Endothelial cell of umbilical vein (primary cell): ENCODE measurements at regions not wholly inside any gene's neighbourhood (a gene's known extent, or its start where the extent isn't known, plus 50 kb on each side); places are given as distances from the start of the nearest gene placed in this dataset.

Experiments used
- BruUV-seq: library from RNA; stranded (reverse); fragments of 400-500 nt; replicated peaks from 2 replicates; lab custom pipeline; 2021; lab: Mats Ljungman, UMichigan
- CTCF ChIA-PET: fragments of 300-600, 350-600 bp; sonication (Branson Sonifier 250); formaldehyde crosslinking; loops from one replicate; lab custom pipeline; 2021; ENCODE audit warnings: antibody characterized with exemption, inconsistent platforms; lab: Charles Lee
- POLR2A ChIA-PET: fragments of 300-600, 350-600 bp; sonication (Branson Sonifier 250); formaldehyde crosslinking; loops from one replicate; lab custom pipeline; 2021; ENCODE audit warnings: antibody characterized with exemption, inconsistent platforms; lab: Charles Lee
- DNase-seq: peaks from one replicate; pipeline ENCODE4 v3.0.0-alpha.2; 2011; ENCODE audit warnings: low read depth, low spot score
- FAIRE-seq: peaks from 2 replicates; lab custom pipeline; 2011; peaks lifted over from hg19 to GRCh38; lab: Jason Lieb, UNC
- H2AFZ ChIP-seq: 2 replicates; pipeline ENCODE4 v1.6.0; 2012; ENCODE audit warnings: low read depth, low read length, control low read depth, inconsistent platforms
- H3K27ac ChIP-seq: 2 replicates; pipeline ENCODE4 v1.5.1; 2011; ENCODE audit warnings: low read depth, mild to moderate bottlenecking, control low read depth, low read length, moderate library complexity; ENCODE audit not compliant: insufficient read depth
- H3K27me3 ChIP-seq, 2 experiments: 2 replicates each; pipeline versions ENCODE4 v1.6.0 to v1.6.1; 2011; ENCODE audit warnings: low read length in 2 of 2, mixed read lengths in 1 of 2; ENCODE audit not compliant: control insufficient read depth in 2 of 2, insufficient read depth in 2 of 2
- H3K36me3 ChIP-seq, 2 experiments: 2 replicates in 1 of 2; 3 replicates in 1 of 2; pipeline ENCODE4 v1.5.1; 2011; ENCODE audit warnings: low read length in 2 of 2, mild to moderate bottlenecking in 1 of 2, moderate library complexity in 1 of 2; ENCODE audit not compliant: control insufficient read depth in 2 of 2, insufficient read depth in 2 of 2; ENCODE audit errors: extremely low read depth in 1 of 2
- H3K4me1 ChIP-seq: 3 replicates; pipeline ENCODE4 v1.5.1; 2011; ENCODE audit warnings: mild to moderate bottlenecking, low read length; ENCODE audit not compliant: control insufficient read depth, insufficient read depth; ENCODE audit errors: extremely low read depth
- H3K4me2 ChIP-seq: 2 replicates; pipeline ENCODE4 v1.6.1; 2011; ENCODE audit warnings: low read length, control low read depth, mixed read lengths; ENCODE audit not compliant: insufficient read depth
- H3K4me3 ChIP-seq, 3 experiments: fragments of 200-600 bp in 1 of 3; sonication (generic), shearing (Covaris generic) in 1 of 3; replicated peaks in 1 of 3; 2 replicates each; pipeline ENCODE4 v1.5.1; 2011 to 2016; ENCODE audit warnings: control low read depth in 3 of 3, low read length in 3 of 3, mild to moderate bottlenecking in 2 of 3, inconsistent platforms in 1 of 3, low read depth in 1 of 3, moderate library complexity in 1 of 3; ENCODE audit not compliant: insufficient read depth in 1 of 3
- H3K79me2 ChIP-seq: 2 replicates; pipeline ENCODE4 v1.6.0; 2012; ENCODE audit warnings: low read length, inconsistent platforms; ENCODE audit not compliant: control insufficient read depth, insufficient read depth
- H3K9ac ChIP-seq: replicated peaks from 2 replicates; pipeline ENCODE3; 2011; ENCODE audit warnings: low read length, control low read depth; ENCODE audit not compliant: insufficient read depth; ENCODE audit errors: extremely low read depth
- H3K9me1 ChIP-seq: replicated peaks from 3 replicates; pipeline ENCODE4 v1.6.0; 2011; ENCODE audit warnings: mild to moderate bottlenecking, low read length; ENCODE audit not compliant: control insufficient read depth, insufficient read depth; ENCODE audit errors: extremely low read depth
- H3K9me3 ChIP-seq: replicated peaks from 2 replicates; pipeline ENCODE4 v1.5.1; 2012; ENCODE audit warnings: low read length, inconsistent platforms; ENCODE audit not compliant: control insufficient read depth, insufficient read depth
- H4K20me1 ChIP-seq: replicated peaks from 2 replicates; pipeline ENCODE3; 2011; ENCODE audit warnings: mild to moderate bottlenecking, low read length; ENCODE audit not compliant: control insufficient read depth, insufficient read depth; ENCODE audit errors: extremely low read depth
- EZH2 ChIP-seq: IDR thresholded peaks from 2 replicates; pipeline ENCODE4 v1.6.1; 2012; ENCODE audit warnings: borderline replicate concordance, low read depth, mild to moderate bottlenecking, moderate library complexity, low read length, inconsistent platforms; ENCODE audit not compliant: severe bottlenecking
- FOS ChIP-seq: IDR thresholded peaks from 2 replicates; pipeline ENCODE4 v1.6.1; 2011; ENCODE audit warnings: mild to moderate bottlenecking, low read length, moderate library complexity, borderline replicate concordance; ENCODE audit not compliant: insufficient read depth
- GATA2 ChIP-seq: IDR thresholded peaks from 2 replicates; pipeline ENCODE4 v1.7.0; 2011; ENCODE audit warnings: low read depth, mild to moderate bottlenecking, moderate library complexity, mixed read lengths, low read length; ENCODE audit not compliant: insufficient read length, insufficient read depth
- JUN ChIP-seq: IDR thresholded peaks from 2 replicates; pipeline ENCODE4 v1.6.1; 2011; ENCODE audit warnings: borderline replicate concordance, low read depth; ENCODE audit not compliant: insufficient read length, insufficient read depth
- MYC ChIP-seq: IDR thresholded peaks from one replicate; pipeline ENCODE4 v1.6.1; 2011; ENCODE audit warnings: mild to moderate bottlenecking, low read depth, low read length
- POLR2A ChIP-seq: IDR thresholded peaks from 2 replicates; pipeline ENCODE4 v1.6.1; 2012; ENCODE audit warnings: low read depth, mild to moderate bottlenecking, control low read depth, low read length
- POLR2AphosphoS5 ChIP-seq: IDR thresholded peaks from 2 replicates; pipeline ENCODE4 v1.6.1; 2012; ENCODE audit warnings: low read depth, mild to moderate bottlenecking, control low read depth, low read length, moderate library complexity; ENCODE audit not compliant: insufficient read depth
- dilution Hi-C: fragments of 300-500 bp; cut with MboI; formaldehyde crosslinking; loops from one replicate; pipeline ENCODE4 v1.15.0; 2019; ENCODE audit warnings: low sequenced_read_pairs; ENCODE audit not compliant: extremely low pct_ligation_motif_present
- intact Hi-C: fragments of 100-400 bp; cut with micrococcal nuclease; formaldehyde crosslinking; loops from one replicate; pipeline ENCODE4 v1.10.0; 2022
- TF ChIP-seq, protein P1 (sequence below), 2 donors: IDR thresholded peaks; 1 replicate in 1 of 2; 2 replicates in 1 of 2; pipeline ENCODE4 v1.5.1; 2011; ENCODE audit warnings: low read length in 2 of 2, mild to moderate bottlenecking in 2 of 2, moderate library complexity in 2 of 2, control low read depth in 1 of 2, inconsistent platforms in 1 of 2, low read depth in 1 of 2; ENCODE audit not compliant: insufficient read depth in 1 of 2; ENCODE audit errors: extremely low read depth in 1 of 2
- TF ChIP-seq, protein P2 (sequence below): IDR thresholded peaks from 2 replicates; pipeline ENCODE4 v1.6.1; 2011; ENCODE audit not compliant: insufficient read depth, insufficient read length

DNA sequence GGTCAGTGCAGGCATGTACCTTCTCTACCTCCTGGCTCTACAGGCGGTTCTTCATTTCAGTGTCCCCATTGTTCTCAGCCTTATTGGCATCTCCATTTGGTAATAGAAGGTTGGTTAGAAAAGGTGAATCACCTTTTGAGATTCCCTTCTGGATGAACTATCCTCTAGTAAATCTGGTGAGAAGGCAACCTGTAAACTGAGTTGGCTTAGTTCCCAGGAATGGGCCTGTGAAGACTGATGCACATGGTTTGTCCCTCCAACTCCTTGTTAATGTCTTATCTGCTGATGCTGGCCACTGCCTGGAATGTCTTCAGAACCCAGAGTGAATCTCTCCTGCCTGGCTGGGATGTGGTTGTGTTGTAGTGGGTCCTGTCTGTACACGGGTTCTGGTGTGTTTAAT is 143.4 kb upstream of the WDR1 start:
- Histone ChIP-seq H3K79me2 (no peaks in the 10 kb centered on the region), H2AFZ (no peak overlapping the region), H3K4me1 (no peaks in the 10 kb centered on the region), H3K36me3 (no peaks in the 10 kb centered on the region), H3K27me3 (no peaks in the 10 kb centered on the region), H4K20me1 (no peaks in the 10 kb centered on the region), H3K9me3 (no peaks in the 10 kb centered on the region), H3K27ac (no peak overlapping the region), H3K4me2 (no peak overlapping the region), H3K9me1 (no peaks in the 10 kb centered on the region), H3K4me3 (no peak overlapping the region), H3K9ac (no peak overlapping the region)
- ChIA-PET POLR2A (no interaction called here), CTCF (no interaction called here)
- dilution Hi-C loops (no loop called here), intact Hi-C loops (no loop called here)
- BruUV-seq: no TSS peak
- FAIRE-seq (no peak), DNase-seq (no peak)
- TF ChIP-seq MYC: no peak
- TF ChIP-seq EZH2: no peak
- TF ChIP-seq, protein P1, sequence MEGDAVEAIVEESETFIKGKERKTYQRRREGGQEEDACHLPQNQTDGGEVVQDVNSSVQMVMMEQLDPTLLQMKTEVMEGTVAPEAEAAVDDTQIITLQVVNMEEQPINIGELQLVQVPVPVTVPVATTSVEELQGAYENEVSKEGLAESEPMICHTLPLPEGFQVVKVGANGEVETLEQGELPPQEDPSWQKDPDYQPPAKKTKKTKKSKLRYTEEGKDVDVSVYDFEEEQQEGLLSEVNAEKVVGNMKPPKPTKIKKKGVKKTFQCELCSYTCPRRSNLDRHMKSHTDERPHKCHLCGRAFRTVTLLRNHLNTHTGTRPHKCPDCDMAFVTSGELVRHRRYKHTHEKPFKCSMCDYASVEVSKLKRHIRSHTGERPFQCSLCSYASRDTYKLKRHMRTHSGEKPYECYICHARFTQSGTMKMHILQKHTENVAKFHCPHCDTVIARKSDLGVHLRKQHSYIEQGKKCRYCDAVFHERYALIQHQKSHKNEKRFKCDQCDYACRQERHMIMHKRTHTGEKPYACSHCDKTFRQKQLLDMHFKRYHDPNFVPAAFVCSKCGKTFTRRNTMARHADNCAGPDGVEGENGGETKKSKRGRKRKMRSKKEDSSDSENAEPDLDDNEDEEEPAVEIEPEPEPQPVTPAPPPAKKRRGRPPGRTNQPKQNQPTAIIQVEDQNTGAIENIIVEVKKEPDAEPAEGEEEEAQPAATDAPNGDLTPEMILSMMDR (IDR thresholded peaks at IDR 0.05; ENCODE audit: extremely low read depth in 1 of 2, insufficient read depth in 1 of 2, low read depth in 1 of 2, low read length in 2 of 2): no peak
- no peak for TF ChIP-seq POLR2A
- no peak for TF ChIP-seq POLR2AphosphoS5
- TF ChIP-seq, protein P2, sequence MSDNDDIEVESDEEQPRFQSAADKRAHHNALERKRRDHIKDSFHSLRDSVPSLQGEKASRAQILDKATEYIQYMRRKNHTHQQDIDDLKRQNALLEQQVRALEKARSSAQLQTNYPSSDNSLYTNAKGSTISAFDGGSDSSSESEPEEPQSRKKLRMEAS: no peak
- TF ChIP-seq FOS: no peak
- no peak for TF ChIP-seq JUN
- TF ChIP-seq GATA2: no peak
